ENCODE measurements at regions not wholly inside any gene's neighbourhood (a gene's known extent, or its start where the extent isn't known, plus 50 kb on each side); places are given as distances from the start of the nearest gene placed in this dataset.

DNA sequence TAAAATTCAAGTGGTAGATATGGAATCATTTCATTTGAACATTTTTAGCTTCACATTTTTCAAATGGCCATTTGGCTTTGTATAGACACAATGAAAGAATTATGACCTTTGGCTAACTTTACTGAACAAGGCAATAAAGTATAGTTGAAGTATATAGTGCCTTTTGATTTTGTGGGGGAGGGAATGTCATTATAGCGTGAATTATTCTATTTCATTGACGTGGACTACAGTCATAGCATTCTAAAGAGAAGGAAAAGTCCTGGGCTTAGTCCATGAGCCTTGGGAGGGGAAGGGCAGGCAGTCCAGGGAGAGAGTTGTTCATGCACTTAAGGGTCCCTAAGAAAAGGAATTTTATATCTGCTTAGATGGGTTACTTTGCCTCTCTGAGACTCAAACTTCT lies 181.4 kb upstream of the GPR26 start:
- Histone ChIP-seq H3K4me1 (ENCODE audit: insufficient read depth, low read length, poor library complexity, severe bottlenecking) (no peaks in the 10 kb centered on the region), H2AFZ (ENCODE audit: low read length) (no peak overlapping the region), H3K4me2 (ENCODE audit: low read depth, low read length, poor library complexity, severe bottlenecking) (no peak overlapping the region), H3F3A (ENCODE audit: low read depth) (no peaks in the 10 kb centered on the region), H3K27me3 (ENCODE audit: insufficient read depth, low read length, poor library complexity, severe bottlenecking) (no peaks in the 10 kb centered on the region), H3K9me3 (ENCODE audit: insufficient read depth, low read depth, low read length) (0 out of 2 replicates have a peak, but pooled peaks cover 6% of the 10 kb centered on the region), H3K36me3 (ENCODE audit: insufficient read depth, low read length) (no peaks in the 10 kb centered on the region), H3K9ac (ENCODE audit: low read depth, low read length, poor library complexity, severe bottlenecking) (no peak overlapping the region), H4K20me1 (ENCODE audit: insufficient read depth, low read length, poor library complexity, severe bottlenecking) (no peaks in the 10 kb centered on the region), H3K9me2 (replicated peaks; ENCODE audit: low read depth, low read length) (no peaks in the 10 kb centered on the region), H3K4me3 (ENCODE audit: low read length, poor library complexity, severe bottlenecking) (no peak overlapping the region), H3K79me2 (ENCODE audit: insufficient read depth, low read length) (no peaks in the 10 kb centered on the region)
- TF ChIP-seq, protein P1, sequence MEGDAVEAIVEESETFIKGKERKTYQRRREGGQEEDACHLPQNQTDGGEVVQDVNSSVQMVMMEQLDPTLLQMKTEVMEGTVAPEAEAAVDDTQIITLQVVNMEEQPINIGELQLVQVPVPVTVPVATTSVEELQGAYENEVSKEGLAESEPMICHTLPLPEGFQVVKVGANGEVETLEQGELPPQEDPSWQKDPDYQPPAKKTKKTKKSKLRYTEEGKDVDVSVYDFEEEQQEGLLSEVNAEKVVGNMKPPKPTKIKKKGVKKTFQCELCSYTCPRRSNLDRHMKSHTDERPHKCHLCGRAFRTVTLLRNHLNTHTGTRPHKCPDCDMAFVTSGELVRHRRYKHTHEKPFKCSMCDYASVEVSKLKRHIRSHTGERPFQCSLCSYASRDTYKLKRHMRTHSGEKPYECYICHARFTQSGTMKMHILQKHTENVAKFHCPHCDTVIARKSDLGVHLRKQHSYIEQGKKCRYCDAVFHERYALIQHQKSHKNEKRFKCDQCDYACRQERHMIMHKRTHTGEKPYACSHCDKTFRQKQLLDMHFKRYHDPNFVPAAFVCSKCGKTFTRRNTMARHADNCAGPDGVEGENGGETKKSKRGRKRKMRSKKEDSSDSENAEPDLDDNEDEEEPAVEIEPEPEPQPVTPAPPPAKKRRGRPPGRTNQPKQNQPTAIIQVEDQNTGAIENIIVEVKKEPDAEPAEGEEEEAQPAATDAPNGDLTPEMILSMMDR (conservative IDR thresholded peaks at IDR 0.05; ENCODE audit: low read length) = no peak
- TF ChIP-seq EZH2phosphoT487 (IDR thresholded peaks at IDR 0.05; ENCODE audit: borderline replicate concordance) = no peak

DNA sequence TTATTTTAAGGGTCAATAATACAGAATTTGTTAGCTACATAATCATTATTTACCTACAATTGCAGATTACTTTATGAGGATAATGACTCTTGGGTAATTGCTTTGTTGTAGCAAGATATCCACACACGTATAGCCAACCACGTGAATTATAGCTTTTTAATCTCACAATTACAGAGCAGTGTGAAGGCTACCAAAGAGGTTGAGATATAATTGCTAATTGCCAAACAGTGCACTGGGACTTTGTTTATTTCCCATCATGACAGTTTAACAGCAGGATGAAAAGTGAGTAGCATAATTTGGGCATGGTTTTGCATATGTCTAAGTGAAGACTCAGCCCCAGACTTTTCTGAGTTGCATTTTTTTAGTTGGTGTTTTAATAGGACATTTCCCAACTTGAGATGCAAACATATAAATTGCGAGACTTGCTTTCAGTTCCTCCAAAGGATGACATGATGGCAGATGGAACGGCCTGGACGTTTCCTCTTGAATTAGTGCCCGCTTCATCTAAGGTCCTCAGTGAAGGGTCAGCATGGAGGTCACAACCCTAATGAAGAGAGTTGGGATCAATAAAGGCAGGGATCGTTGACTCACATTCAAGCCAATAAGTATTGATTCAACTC lies 180.7 kb upstream of the GPR26 start:
- no peaks in the 10 kb centered on the region for H4K20me1 ChIP-seq (ENCODE audit: insufficient read depth, low read length, poor library complexity, severe bottlenecking)
- no peak overlapping the region for H3K9ac ChIP-seq (ENCODE audit: low read depth, low read length, poor library complexity, severe bottlenecking)
- H3K27me3 ChIP-seq (ENCODE audit: insufficient read depth, low read length, poor library complexity, severe bottlenecking) = no peaks in the 10 kb centered on the region
- no peaks in the 10 kb centered on the region for H3K79me2 ChIP-seq (ENCODE audit: insufficient read depth, low read length)
- no peak overlapping the region for H3K4me2 ChIP-seq (ENCODE audit: low read depth, low read length, poor library complexity, severe bottlenecking)
- no peak overlapping the region for H2AFZ ChIP-seq (ENCODE audit: low read length)
- no peak for TF ChIP-seq EZH2phosphoT487 (IDR thresholded peaks at IDR 0.05; ENCODE audit: borderline replicate concordance)
- TF ChIP-seq, protein P1 (conservative IDR thresholded peaks at IDR 0.05; ENCODE audit: low read length) = no peak
- H3K9me3 ChIP-seq (ENCODE audit: insufficient read depth, low read depth, low read length) = 0 out of 2 replicates have a peak, but pooled peaks cover 6% of the 10 kb centered on the region
- H3K36me3 ChIP-seq (ENCODE audit: insufficient read depth, low read length) = no peaks in the 10 kb centered on the region
- H3K4me3 ChIP-seq (ENCODE audit: low read length, poor library complexity, severe bottlenecking) = no peak overlapping the region
- H3K9me2 ChIP-seq (replicated peaks; ENCODE audit: low read depth, low read length) = no peaks in the 10 kb centered on the region
- no peaks in the 10 kb centered on the region for H3F3A ChIP-seq (ENCODE audit: low read depth)
- no peaks in the 10 kb centered on the region for H3K4me1 ChIP-seq (ENCODE audit: insufficient read depth, low read length, poor library complexity, severe bottlenecking)

DNA sequence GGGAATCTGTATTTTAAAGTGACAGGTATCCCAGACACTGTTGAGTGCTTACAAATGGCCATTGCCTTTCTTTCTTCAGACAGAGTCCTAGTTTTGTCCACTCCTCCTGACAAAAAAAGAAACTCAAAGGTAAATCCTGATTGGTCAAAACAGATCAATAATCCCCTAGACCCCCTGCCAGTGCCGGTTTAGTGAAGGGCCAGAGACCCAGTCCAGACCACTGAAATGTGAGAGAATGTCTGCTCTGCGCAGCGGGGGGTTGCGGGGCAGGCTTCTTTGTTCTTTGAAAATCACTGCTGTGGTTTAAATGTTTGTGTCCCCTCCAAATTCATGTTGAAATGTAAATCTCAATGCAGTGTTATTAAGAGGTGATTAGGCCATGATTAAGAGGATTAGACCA lies 177.7 kb upstream of the GPR26 start:
- no peaks in the 10 kb centered on the region for H3K36me3 ChIP-seq (ENCODE audit: insufficient read depth, low read length)
- no peaks in the 10 kb centered on the region for H3K9me2 ChIP-seq (replicated peaks; ENCODE audit: low read depth, low read length)
- H3K79me2 ChIP-seq (ENCODE audit: insufficient read depth, low read length) = no peaks in the 10 kb centered on the region
- no peak overlapping the region for H3K9ac ChIP-seq (ENCODE audit: low read depth, low read length, poor library complexity, severe bottlenecking)
- H3K4me3 ChIP-seq (ENCODE audit: low read length, poor library complexity, severe bottlenecking) = no peak overlapping the region
- H3K9me3 ChIP-seq (ENCODE audit: insufficient read depth, low read depth, low read length) = peaks cover 4% of the 10 kb centered on the region
- no peaks in the 10 kb centered on the region for H3K27me3 ChIP-seq (ENCODE audit: insufficient read depth, low read length, poor library complexity, severe bottlenecking)
- H4K20me1 ChIP-seq (ENCODE audit: insufficient read depth, low read length, poor library complexity, severe bottlenecking) = no peaks in the 10 kb centered on the region
- TF ChIP-seq, protein P1 (conservative IDR thresholded peaks at IDR 0.05; ENCODE audit: low read length) = no peak
- TF ChIP-seq EZH2phosphoT487 (IDR thresholded peaks at IDR 0.05; ENCODE audit: borderline replicate concordance) = no peak
- H3K4me1 ChIP-seq (ENCODE audit: insufficient read depth, low read length, poor library complexity, severe bottlenecking) = no peaks in the 10 kb centered on the region
- H3K4me2 ChIP-seq (ENCODE audit: low read depth, low read length, poor library complexity, severe bottlenecking) = no peak overlapping the region
- H3F3A ChIP-seq (ENCODE audit: low read depth) = no peaks in the 10 kb centered on the region
- H2AFZ ChIP-seq (ENCODE audit: low read length) = no peak overlapping the region
